Natural killer cell (primary cell): ENCODE measurements at regions not wholly inside any gene's neighbourhood (a gene's known extent, or its start where the extent isn't known, plus 50 kb on each side); places are given as distances from the start of the nearest gene placed in this dataset.

Source experiments
- ATAC-seq, 3 donors: fragments of 150-1000 bp in 2 of 3; fragments of 200-7000 bp in 1 of 3; cut with Tn5 transposase; 1 replicate in 1 of 3; 2 replicates in 2 of 3; pipeline ENCODE4 v1.10.0; 2021; ENCODE audit warnings: mild to moderate bottlenecking in 2 of 3, moderate library complexity in 2 of 3
- DNase-seq, 2 donors: peaks; one replicate each; pipeline versions ENCODE4 v3.0.0 to v3.0.0-alpha.2; 2013 to 2021; ENCODE audit warnings: mixed read lengths in 1 of 2
- H3K27ac ChIP-seq: one replicate; pipeline ENCODE4 v1.5.1; 2013; ENCODE audit warnings: mild to moderate bottlenecking, low read length
- H3K27me3 ChIP-seq: one replicate; pipeline ENCODE4 v1.6.1; 2013; ENCODE audit warnings: low read length; ENCODE audit not compliant: control insufficient read depth, insufficient read depth
- H3K36me3 ChIP-seq: one replicate; pipeline ENCODE4 v1.6.1; 2013; ENCODE audit warnings: low read length; ENCODE audit not compliant: control insufficient read depth, insufficient read depth
- H3K4me1 ChIP-seq: one replicate; pipeline ENCODE4 v1.6.1; 2013; ENCODE audit warnings: low read length; ENCODE audit not compliant: control insufficient read depth, insufficient read depth
- H3K4me3 ChIP-seq: one replicate; pipeline ENCODE4 v1.5.1; 2013; ENCODE audit warnings: low read length
- H3K9me3 ChIP-seq: one replicate; pipeline ENCODE4 v1.6.1; 2013; ENCODE audit warnings: low read length; ENCODE audit not compliant: control insufficient read depth, insufficient read depth
- H3K27ac Mint-ChIP-seq, 2 donors: one replicate each; pipeline ENCODE4 v1.8.0; 2022; ENCODE audit warnings: mild to moderate bottlenecking in 2 of 2, mixed read lengths in 2 of 2, moderate library complexity in 1 of 2
- H3K27me3 Mint-ChIP-seq, 2 donors: one replicate each; pipeline ENCODE4 v1.8.0; 2022; ENCODE audit warnings: low read depth in 2 of 2, mixed read lengths in 2 of 2
- H3K36me3 Mint-ChIP-seq: one replicate; pipeline ENCODE4 v1.8.0; 2022; ENCODE audit warnings: mixed read lengths
- H3K4me1 Mint-ChIP-seq, 2 donors: one replicate each; pipeline ENCODE4 v1.8.0; 2022; ENCODE audit warnings: mixed read lengths in 2 of 2
- H3K4me3 Mint-ChIP-seq: one replicate; pipeline ENCODE4 v1.8.0; 2022; ENCODE audit warnings: mild to moderate bottlenecking, moderate library complexity, mixed read lengths
- H3K9me3 Mint-ChIP-seq, 2 donors: one replicate each; pipeline ENCODE4 v1.8.0; 2022; ENCODE audit warnings: mixed read lengths in 2 of 2
- WGBS: methylation state at CpG from one replicate; pipeline ENCODE4 v1.1.7; 2013; ENCODE audit warnings: missing lambda C conversion rate; ENCODE audit not compliant: insufficient coverage; 5-methylcytosine and 5-hydroxymethylcytosine counted together
- intact Hi-C: fragments of 100-400 bp; cut with micrococcal nuclease; formaldehyde crosslinking; loops from one replicate; pipeline ENCODE4 v1.14.2; 2022
- TF ChIP-seq, protein P1 (sequence below): fragments of 200-600 bp; IDR thresholded peaks from one replicate; pipeline ENCODE4 v1.8.0; 2022; ENCODE audit warnings: antibody characterized with exemption

DNA sequence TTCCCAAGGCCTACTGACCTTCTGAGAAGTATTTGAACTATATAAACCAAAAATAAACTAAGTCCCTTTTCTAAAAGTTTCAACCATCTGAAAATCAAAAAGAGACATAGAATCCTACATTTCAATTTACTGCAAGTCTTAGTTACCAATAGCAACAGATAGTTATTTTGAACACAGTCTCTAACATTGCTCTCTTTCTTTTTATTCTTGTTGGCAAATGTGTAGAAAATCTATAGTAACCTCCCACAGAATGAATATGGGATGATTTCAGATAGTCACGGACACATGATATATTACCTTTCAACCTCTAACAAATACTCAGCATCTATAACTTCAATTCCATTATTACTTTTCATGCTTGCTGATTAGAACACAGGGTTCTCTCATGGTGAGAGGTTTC lies 68.9 kb upstream of the RAB3GAP2 start:
- intact Hi-C loops = no loop called here
- no peaks in the 10 kb centered on the region for H3K9me3 Mint-ChIP-seq

DNA sequence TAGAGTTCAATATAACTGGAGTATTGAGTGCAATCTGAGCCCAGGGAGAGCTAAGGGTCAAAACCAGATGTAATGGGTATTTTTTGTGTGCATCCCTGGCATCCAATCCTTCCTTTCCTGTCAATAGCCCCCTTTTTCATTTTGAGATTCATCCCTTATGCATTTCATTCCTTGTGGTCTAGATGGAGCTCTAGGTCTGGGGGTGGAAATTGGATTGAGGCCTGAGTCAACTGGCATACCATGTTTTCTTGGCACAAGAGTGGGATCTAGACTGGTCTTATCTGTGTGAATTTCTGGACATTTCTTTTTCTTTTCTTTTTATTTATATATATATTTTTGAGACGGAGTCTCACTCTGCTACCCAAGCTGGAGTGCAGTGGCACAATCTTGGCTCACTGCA lies 67.3 kb upstream of the RAB3GAP2 start:
- no peaks in the 10 kb centered on the region for H3K4me1 ChIP-seq
- no peaks in the 10 kb centered on the region for H3K9me3 Mint-ChIP-seq
- H3K9me3 ChIP-seq = no peaks in the 10 kb centered on the region
- no peaks in the 10 kb centered on the region for H3K36me3 Mint-ChIP-seq
- TF ChIP-seq, protein P1, sequence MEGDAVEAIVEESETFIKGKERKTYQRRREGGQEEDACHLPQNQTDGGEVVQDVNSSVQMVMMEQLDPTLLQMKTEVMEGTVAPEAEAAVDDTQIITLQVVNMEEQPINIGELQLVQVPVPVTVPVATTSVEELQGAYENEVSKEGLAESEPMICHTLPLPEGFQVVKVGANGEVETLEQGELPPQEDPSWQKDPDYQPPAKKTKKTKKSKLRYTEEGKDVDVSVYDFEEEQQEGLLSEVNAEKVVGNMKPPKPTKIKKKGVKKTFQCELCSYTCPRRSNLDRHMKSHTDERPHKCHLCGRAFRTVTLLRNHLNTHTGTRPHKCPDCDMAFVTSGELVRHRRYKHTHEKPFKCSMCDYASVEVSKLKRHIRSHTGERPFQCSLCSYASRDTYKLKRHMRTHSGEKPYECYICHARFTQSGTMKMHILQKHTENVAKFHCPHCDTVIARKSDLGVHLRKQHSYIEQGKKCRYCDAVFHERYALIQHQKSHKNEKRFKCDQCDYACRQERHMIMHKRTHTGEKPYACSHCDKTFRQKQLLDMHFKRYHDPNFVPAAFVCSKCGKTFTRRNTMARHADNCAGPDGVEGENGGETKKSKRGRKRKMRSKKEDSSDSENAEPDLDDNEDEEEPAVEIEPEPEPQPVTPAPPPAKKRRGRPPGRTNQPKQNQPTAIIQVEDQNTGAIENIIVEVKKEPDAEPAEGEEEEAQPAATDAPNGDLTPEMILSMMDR = no peak
- no peak overlapping the region for H3K27ac Mint-ChIP-seq
- WGBS = no CpG with 5 or more reads among the region's 1 CpG
- DNase-seq (no peak), ATAC-seq (no peak)
- H3K4me1 Mint-ChIP-seq = no peaks in the 10 kb centered on the region
- no peak overlapping the region for H3K27ac ChIP-seq
- no peaks in the 10 kb centered on the region for H3K36me3 ChIP-seq
- intact Hi-C loops = no loop called here
- no peak overlapping the region for H3K4me3 ChIP-seq
- peaks cover 6 to 7% of the 10 kb centered on the region in 2 donors for H3K27me3 Mint-ChIP-seq
- H3K27me3 ChIP-seq = no peaks in the 10 kb centered on the region
- H3K4me3 Mint-ChIP-seq = no peak overlapping the region

More for the DNA sequence above, 68.9 kb upstream of the RAB3GAP2 start:
- DNase-seq = no peak
- Mint-ChIP-seq H3K4me1 (no peaks in the 10 kb centered on the region), H3K27me3 (peaks cover 6 to 14% of the 10 kb centered on the region in 2 donors), H3K4me3 (no peak overlapping the region), H3K27ac (no peak overlapping the region), H3K36me3 (no peaks in the 10 kb centered on the region)
- ATAC-seq = no peak
- TF ChIP-seq, protein P1 = no peak
- Histone ChIP-seq H3K27ac (no peak overlapping the region), H3K9me3 (no peaks in the 10 kb centered on the region), H3K36me3 (no peaks in the 10 kb centered on the region), H3K4me1 (no peaks in the 10 kb centered on the region), H3K4me3 (no peak overlapping the region), H3K27me3 (no peaks in the 10 kb centered on the region)
- no CpG with 5 or more reads among the region's 1 CpG for WGBS

DNA sequence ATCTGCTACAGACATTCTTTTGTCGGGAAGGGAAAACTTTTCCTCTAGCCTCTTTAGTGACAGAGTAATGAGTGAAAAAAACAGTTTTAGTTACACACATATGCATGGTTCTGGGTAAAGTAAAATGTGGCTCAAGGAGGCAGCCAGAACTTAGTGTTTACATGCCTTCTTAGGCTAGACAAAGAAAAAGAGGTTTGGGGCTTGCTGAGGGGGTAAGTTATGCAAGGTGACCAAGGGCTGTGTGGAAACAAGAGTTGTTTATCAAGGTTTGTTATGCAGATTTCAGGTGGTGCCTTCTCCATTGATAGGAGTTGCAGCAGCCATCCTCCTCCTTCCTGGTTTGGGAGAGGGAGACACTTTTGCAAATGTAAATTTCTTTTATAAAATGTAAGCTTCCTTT lies 66.5 kb upstream of the RAB3GAP2 start:
- TF ChIP-seq, protein P1 = no peak
- H3K36me3 Mint-ChIP-seq = no peaks in the 10 kb centered on the region
- Histone ChIP-seq H3K36me3 (no peaks in the 10 kb centered on the region), H3K27ac (no peak overlapping the region), H3K4me3 (no peak overlapping the region), H3K4me1 (no peaks in the 10 kb centered on the region), H3K9me3 (no peaks in the 10 kb centered on the region), H3K27me3 (no peaks in the 10 kb centered on the region)
- 100% methylated on average over 1 of the region's 1 CpG for WGBS
- ATAC-seq (no peak), DNase-seq (no peak)
- H3K9me3 Mint-ChIP-seq = no peaks in the 10 kb centered on the region
- H3K4me1 Mint-ChIP-seq = no peaks in the 10 kb centered on the region
- no peak overlapping the region for H3K4me3 Mint-ChIP-seq
- H3K27me3 Mint-ChIP-seq = peaks cover 6 to 7% of the 10 kb centered on the region in 2 donors
- H3K27ac Mint-ChIP-seq = no peak overlapping the region
- intact Hi-C loops = no loop called here

DNA sequence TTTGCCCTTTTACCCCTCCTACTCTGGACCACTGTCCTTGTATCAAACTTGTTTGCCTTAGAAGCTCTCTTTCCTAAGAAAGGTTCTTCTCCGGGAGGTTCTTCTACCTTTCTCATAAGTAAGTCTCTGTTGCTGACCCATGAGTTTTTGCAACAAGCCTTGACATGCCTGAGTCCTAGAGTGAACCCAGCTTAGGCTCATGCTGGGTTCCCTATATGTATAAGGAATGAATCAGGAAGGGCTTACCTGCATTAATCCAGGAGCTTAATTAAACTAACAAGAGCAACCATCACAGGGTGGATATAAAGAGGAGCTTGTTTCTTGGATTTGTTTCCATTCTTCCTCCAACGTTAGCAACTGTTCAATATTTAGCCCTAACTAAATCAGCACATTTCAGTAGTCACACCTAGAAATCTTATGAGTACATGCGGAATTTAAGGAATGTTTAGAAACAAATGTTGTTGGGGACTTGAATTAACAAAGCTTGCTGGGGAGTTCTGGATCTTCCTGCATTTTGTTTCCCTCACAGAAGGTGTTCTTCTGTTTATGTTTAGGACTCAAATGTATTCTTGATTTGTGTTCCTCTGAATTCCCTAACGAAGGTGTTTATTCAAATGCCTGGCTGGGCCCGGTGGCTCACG lies 64.3 kb upstream of the RAB3GAP2 start:
- Histone ChIP-seq H3K4me1 (no peaks in the 10 kb centered on the region), H3K36me3 (no peaks in the 10 kb centered on the region), H3K9me3 (no peaks in the 10 kb centered on the region), H3K27ac (no peak overlapping the region), H3K27me3 (no peaks in the 10 kb centered on the region), H3K4me3 (no peak overlapping the region)
- no peak for DNase-seq
- no peak for ATAC-seq
- intact Hi-C loops = no loop called here
- WGBS = 77% methylated on average over 3 of the region's 6 CpGs
- Mint-ChIP-seq H3K4me3 (no peak overlapping the region), H3K4me1 (no peaks in the 10 kb centered on the region), H3K27ac (no peak overlapping the region), H3K27me3 (peaks cover 6 to 12% of the 10 kb centered on the region in 2 donors), H3K9me3 (no peaks in the 10 kb centered on the region), H3K36me3 (no peaks in the 10 kb centered on the region)
- TF ChIP-seq, protein P1 = no peak
